Liver (tissue), 8 donors: ENCODE measurements at regions not wholly inside any gene's neighbourhood (a gene's known extent, or its start where the extent isn't known, plus 50 kb on each side); places are given as distances from the start of the nearest gene placed in this dataset.
"Not testable (repeated sequence)": the region's sequence is repeated elsewhere in the genome, so short reads cannot be mapped to it uniquely, and the experiment has no call there.

ENCODE experiments used
- DNase-seq: peaks from one replicate; pipeline ENCODE4 v3.0.0-alpha.2; 2017; ENCODE audit warnings: low spot score
- H3K27ac ChIP-seq, 2 donors: one replicate each; pipeline ENCODE4 v1.7.0; 2013; ENCODE audit warnings: inconsistent platforms in 2 of 2, low read length in 2 of 2, control low read depth in 1 of 2, low read depth in 1 of 2, mild to moderate bottlenecking in 1 of 2
- H3K27me3 ChIP-seq, 4 donors: one replicate each; pipeline versions ENCODE4 v1.6.1 to v1.7.0; 2013; ENCODE audit warnings: low read length in 3 of 4, inconsistent platforms in 1 of 4, mild to moderate bottlenecking in 1 of 4, moderate library complexity in 1 of 4; ENCODE audit not compliant: control insufficient read depth in 4 of 4, insufficient read depth in 4 of 4
- H3K36me3 ChIP-seq, 4 donors: one replicate each; pipeline versions ENCODE4 v1.6.1 to v1.7.0; 2013; ENCODE audit warnings: low read length in 3 of 4, mild to moderate bottlenecking in 3 of 4, low read depth in 1 of 4, moderate library complexity in 1 of 4; ENCODE audit not compliant: control insufficient read depth in 4 of 4, insufficient read depth in 3 of 4
- H3K4me1 ChIP-seq, 4 donors: one replicate each; pipeline versions ENCODE4 v1.6.1 to v1.7.0; 2013; ENCODE audit warnings: low read length in 3 of 4, mild to moderate bottlenecking in 3 of 4, moderate library complexity in 1 of 4; ENCODE audit not compliant: control insufficient read depth in 4 of 4, insufficient read depth in 4 of 4
- H3K4me3 ChIP-seq, 3 donors: one replicate each; pipeline versions ENCODE4 v1.6.1 to v1.7.0; 2013; ENCODE audit warnings: low read length in 3 of 3, control low read depth in 1 of 3, low read depth in 1 of 3, mild to moderate bottlenecking in 1 of 3
- H3K9ac ChIP-seq, 2 donors: one replicate each; pipeline ENCODE4 v1.7.0; 2013; ENCODE audit warnings: low read length in 2 of 2, mild to moderate bottlenecking in 2 of 2, moderate library complexity in 2 of 2, control low read depth in 1 of 2, low read depth in 1 of 2
- H3K9me3 ChIP-seq, 4 donors: one replicate each; pipeline versions ENCODE4 v1.6.1 to v1.7.0; 2013; ENCODE audit warnings: low read length in 3 of 4; ENCODE audit not compliant: control insufficient read depth in 4 of 4
- ATF3 ChIP-seq: IDR thresholded peaks from 2 replicates; pipeline ENCODE4 v1.6.1; 2016; ENCODE audit warnings: antibody characterized with exemption
- CTCF ChIP-seq: fragments of 150-350 bp; IDR thresholded peaks from 2 replicates; pipeline ENCODE4 v1.5.1; 2017; ENCODE audit warnings: improper control_type of control experiment, low read depth, low read length; ENCODE audit not compliant: missing input control
- EGR1 ChIP-seq, 2 donors: IDR thresholded peaks; 2 replicates each; pipeline ENCODE4 v1.6.1; 2016 to 2018; ENCODE audit warnings: antibody characterized with exemption in 2 of 2, low read depth in 2 of 2
- FOXA1 ChIP-seq: IDR thresholded peaks from 2 replicates; pipeline ENCODE4 v1.6.1; 2016; ENCODE audit warnings: antibody characterized with exemption
- FOXA2 ChIP-seq: IDR thresholded peaks from 2 replicates; pipeline ENCODE4 v1.6.1; 2016; ENCODE audit warnings: antibody characterized with exemption
- GABPA ChIP-seq, 2 donors: IDR thresholded peaks in 1 of 2; conservative IDR thresholded peaks in 1 of 2; 2 replicates each; pipeline ENCODE4 v1.6.1; 2016; ENCODE audit warnings: antibody characterized with exemption in 2 of 2, mild to moderate bottlenecking in 1 of 2, moderate library complexity in 1 of 2
- HNF4A ChIP-seq, 2 donors: conservative IDR thresholded peaks; 2 replicates each; pipeline ENCODE4 v1.6.1; 2016; ENCODE audit warnings: antibody characterized with exemption in 2 of 2, mild to moderate bottlenecking in 2 of 2
- HNF4G ChIP-seq: IDR thresholded peaks from 2 replicates; pipeline ENCODE4 v1.6.1; 2016; ENCODE audit warnings: antibody characterized with exemption
- JUND ChIP-seq, 2 donors: IDR thresholded peaks; 2 replicates each; pipeline ENCODE4 v1.6.1; 2016; ENCODE audit warnings: antibody characterized with exemption in 2 of 2
- MAX ChIP-seq: IDR thresholded peaks from 2 replicates; pipeline ENCODE4 v1.6.1; 2016; ENCODE audit warnings: antibody characterized with exemption
- NR2F2 ChIP-seq: IDR thresholded peaks from 2 replicates; pipeline ENCODE4 v1.6.1; 2016; ENCODE audit warnings: antibody characterized with exemption
- RAD21 ChIP-seq, 2 donors: IDR thresholded peaks; 2 replicates each; pipeline ENCODE4 v1.6.1; 2016; ENCODE audit warnings: antibody characterized with exemption in 2 of 2, mild to moderate bottlenecking in 2 of 2
- REST ChIP-seq: IDR thresholded peaks from 2 replicates; pipeline ENCODE4 v1.6.1; 2016; ENCODE audit warnings: antibody characterized with exemption, mild to moderate bottlenecking
- RXRA ChIP-seq, 2 donors: IDR thresholded peaks; 2 replicates each; pipeline ENCODE4 v1.6.1; 2017 to 2018; ENCODE audit warnings: antibody characterized with exemption in 2 of 2, mild to moderate bottlenecking in 1 of 2
- SP1 ChIP-seq: IDR thresholded peaks from 2 replicates; pipeline ENCODE4 v1.6.1; 2018; ENCODE audit warnings: antibody characterized with exemption, mild to moderate bottlenecking
- TAF1 ChIP-seq: conservative IDR thresholded peaks from 2 replicates; pipeline ENCODE4 v1.6.1; 2016; ENCODE audit warnings: antibody characterized with exemption, mild to moderate bottlenecking
- YY1 ChIP-seq: IDR thresholded peaks from 2 replicates; pipeline ENCODE4 v1.6.1; 2016; ENCODE audit warnings: antibody characterized with exemption, mild to moderate bottlenecking
- ZBTB33 ChIP-seq: IDR thresholded peaks from 2 replicates; pipeline ENCODE4 v1.6.1; 2016; ENCODE audit warnings: antibody characterized with exemption
- WGBS: extraction: QIAGEN DNeasy Blood & Tissue Kit; methylation state at CpG from one replicate; pipeline ENCODE4 v1.1.7; 2013; 5-methylcytosine and 5-hydroxymethylcytosine counted together
- donor health status: healthy.
- donor health status: healthy.
- donor health status: healthy.
- donor health status: healthy.
- donor health status: healthy.

GRCh38 chr7:3117488-3118231 lies 74.0 kb upstream of the CARD11 start:
- WGBS = 29% methylated on average over 8 of the region's 8 CpGs
- Histone ChIP-seq H3K9me3 (peaks cover 0 to 12% (median 5%) of the 10 kb centered on the region in 4 donors), H3K9ac (no peak overlapping the region), H3K36me3 (no peaks in the 10 kb centered on the region), H3K27ac (no peak overlapping the region), H3K4me3 (no peak overlapping the region), H3K27me3 (peaks cover 0 to 3% (median 0%) of the 10 kb centered on the region in 4 donors), H3K4me1 (no peaks in the 10 kb centered on the region)
- no peak for DNase-seq
- TF ChIP-seq YY1 (no peak), ATF3 (no peak), TAF1 (no peak), ZBTB33 (no peak), RXRA (IDR thresholded peaks at IDR 0.05) (no peak), HNF4G (no peak), GABPA (IDR thresholded peaks at IDR 0.05 in 1 of 2, conservative IDR thresholded peaks at IDR 0.05 in 1 of 2) (no peak), HNF4A (conservative IDR thresholded peaks at IDR 0.05) (no peak), REST (no peak), MAX (no peak), JUND (IDR thresholded peaks at IDR 0.05) (no peak), FOXA1 (no peak), FOXA2 (no peak), NR2F2 (no peak), SP1 (no peak), EGR1 (IDR thresholded peaks at IDR 0.05; ENCODE audit: low read depth in 2 of 2) (no peak), RAD21 (IDR thresholded peaks at IDR 0.05) (no peak), CTCF (no peak)

- not testable (repeated sequence) for DNase-seq, H3K27me3 ChIP-seq, H3K4me1 ChIP-seq, H3K9me3 ChIP-seq, H3K36me3 ChIP-seq, H3K27ac ChIP-seq, H3K9ac ChIP-seq, H3K4me3 ChIP-seq
- WGBS = 79% methylated on average over 9 of the region's 9 CpGs
Measured at GRCh38 chr7:3119352-3119927, 75.8 kb upstream of the CARD11 start.
